GM12878 (cell line): ENCODE measurements at regions not wholly inside any gene's neighbourhood (a gene's known extent, or its start where the extent isn't known, plus 50 kb on each side); places are given as distances from the start of the nearest gene placed in this dataset.

ENCODE experiments used
- ATAC-seq: fragments of 200-7000 bp; cut with Tn5 transposase; 3 replicates; pipeline ENCODE4 v1.9.1; 2020; ENCODE audit warnings: mild to moderate bottlenecking, moderate library complexity
- BruUV-seq: library from RNA; stranded (reverse); fragments of 400-500 nt; replicated peaks from 2 replicates; lab custom pipeline; 2021; lab: Mats Ljungman, UMichigan
- CTCF ChIA-PET: fragments of 300-600 bp; sonication (Branson Sonifier 250); formaldehyde crosslinking; extraction: SDS; loops from one replicate; lab custom pipeline; 2021; ENCODE audit warnings: inconsistent platforms; lab: Yijun Ruan, JAX
- POLR2A ChIA-PET: fragments of 350-600 bp; formaldehyde crosslinking; extraction: SDS; loops from one replicate; lab custom pipeline; 2021; ENCODE audit warnings: inconsistent platforms; lab: Charles Lee
- RAD21 ChIA-PET: fragments of 300-600 bp; sonication (Branson Sonifier 250); formaldehyde crosslinking; loops from one replicate; lab custom pipeline; 2023; ENCODE audit warnings: antibody characterized with exemption; ENCODE audit not compliant: unreplicated experiment; lab: Charles Lee
- SMC1A ChIA-PET: fragments of 300-600 bp; sonication (Branson Sonifier 250); formaldehyde crosslinking; loops from one replicate; lab custom pipeline; 2023; ENCODE audit not compliant: unreplicated experiment, uncharacterized antibody; lab: Charles Lee
- DNase-seq: peaks from one replicate; pipeline ENCODE4 v3.0.0-alpha.2; 2011; ENCODE audit warnings: low read depth, low spot score
- FAIRE-seq: peaks from 3 replicates; lab custom pipeline; 2011; peaks lifted over from hg19 to GRCh38; lab: Jason Lieb, UNC
- H2AFZ ChIP-seq: 2 replicates; pipeline ENCODE4 v1.6.0; 2011; ENCODE audit warnings: low read depth, low read length, control low read depth; ENCODE audit not compliant: control insufficient read depth
- H3K27ac ChIP-seq: 2 replicates; pipeline ENCODE4 v1.5.1; 2011; ENCODE audit warnings: control low read depth; ENCODE audit not compliant: control insufficient read depth, insufficient read depth
- H3K27me3 ChIP-seq, 2 experiments: replicated peaks in 1 of 2; 2 replicates each; pipeline versions ENCODE4 v1.6.0 to v1.6.1; 2011; ENCODE audit warnings: low read length in 1 of 2; ENCODE audit not compliant: control insufficient read depth in 2 of 2, insufficient read depth in 2 of 2
- H3K36me3 ChIP-seq, 2 experiments: 2 replicates each; pipeline ENCODE4 v1.5.1; 2011; ENCODE audit warnings: low read length in 1 of 2; ENCODE audit not compliant: control insufficient read depth in 2 of 2, insufficient read depth in 2 of 2
- H3K4me1 ChIP-seq: 2 replicates; pipeline ENCODE4 v1.6.1; 2011; ENCODE audit warnings: mild to moderate bottlenecking, low read length, moderate library complexity, mixed read lengths; ENCODE audit not compliant: control insufficient read depth, insufficient read depth
- H3K4me2 ChIP-seq: 2 replicates; pipeline ENCODE4 v1.6.0; 2011; ENCODE audit warnings: control low read depth; ENCODE audit not compliant: control insufficient read depth, insufficient read depth
- H3K4me3 ChIP-seq: fragments of 200-600 bp; sonication (generic); 2 replicates; pipeline ENCODE4 v1.5.1; 2016
- H3K79me2 ChIP-seq: 2 replicates; pipeline ENCODE4 v1.6.0; 2011; ENCODE audit warnings: low read length; ENCODE audit not compliant: control insufficient read depth, insufficient read depth
- H3K9ac ChIP-seq: 2 replicates; pipeline ENCODE4 v1.8.0; 2011; ENCODE audit warnings: low read length, control low read depth, mixed read lengths; ENCODE audit not compliant: control insufficient read depth, insufficient read depth
- H3K9me3 ChIP-seq: replicated peaks from 3 replicates; pipeline ENCODE4 v1.5.1; 2011; ENCODE audit warnings: mild to moderate bottlenecking, low read length; ENCODE audit not compliant: control insufficient read depth, insufficient read depth
- H4K20me1 ChIP-seq: 2 replicates; pipeline ENCODE4 v1.6.0; 2011; ENCODE audit not compliant: control insufficient read depth, insufficient read depth
- CREB1 ChIP-seq: IDR thresholded peaks from 2 replicates; pipeline ENCODE4 v1.6.1; 2012; ENCODE audit warnings: low read depth, mild to moderate bottlenecking, inconsistent platforms
- HDAC2 ChIP-seq: fragments of 200-600 bp; sonication (generic); IDR thresholded peaks from 2 replicates; pipeline ENCODE4 v1.6.1; 2017
- NFYB ChIP-seq: IDR thresholded peaks from 2 replicates; pipeline ENCODE4 v1.6.1; 2011; ENCODE audit warnings: low read depth, mild to moderate bottlenecking, low read length, improper control_type of control experiment, moderate library complexity; ENCODE audit not compliant: insufficient read depth
- RB1 ChIP-seq: fragments of 450-650 bp; formaldehyde crosslinking; IDR thresholded peaks from 2 replicates; pipeline ENCODE4 v1.6.1; 2017; ENCODE audit warnings: mild to moderate bottlenecking, borderline replicate concordance
- SRF ChIP-seq, 2 experiments: IDR thresholded peaks; 2 replicates each; pipeline ENCODE4 v1.6.1; 2011; ENCODE audit warnings: low read depth in 2 of 2, low read length in 2 of 2, mild to moderate bottlenecking in 1 of 2, moderate library complexity in 1 of 2
- ZNF207 ChIP-seq: fragments of 450-650 bp; IDR thresholded peaks from 2 replicates; pipeline ENCODE4 v1.6.1; 2014; ENCODE audit warnings: antibody characterized with exemption, mild to moderate bottlenecking, borderline replicate concordance
- WGBS: methylation state at CpG from one replicate; pipeline ENCODE4 v1.1.6; 2016; ENCODE audit warnings: low lambda C conversion rate; ENCODE audit not compliant: insufficient replicate concordance, insufficient coverage; ENCODE audit errors: missing lambda C conversion rate; 5-methylcytosine and 5-hydroxymethylcytosine counted together
- in situ Hi-C: fragments of 300-500 bp; cut with MboI; formaldehyde crosslinking; loops from 9 replicates; pipeline ENCODE4 v1.14.3; 2018; ENCODE audit warnings: mixed read lengths
- intact Hi-C: fragments of 100-400 bp; cut with micrococcal nuclease; formaldehyde crosslinking; loops from one replicate; pipeline ENCODE4 v1.14.2; 2022; ENCODE audit not compliant: unreplicated experiment
- TF ChIP-seq, protein P1 (sequence below): fragments of 450-650 bp; IDR thresholded peaks from 2 replicates; pipeline ENCODE4 v1.6.1; 2017; ENCODE audit warnings: low read depth, mild to moderate bottlenecking, moderate library complexity

DNA sequence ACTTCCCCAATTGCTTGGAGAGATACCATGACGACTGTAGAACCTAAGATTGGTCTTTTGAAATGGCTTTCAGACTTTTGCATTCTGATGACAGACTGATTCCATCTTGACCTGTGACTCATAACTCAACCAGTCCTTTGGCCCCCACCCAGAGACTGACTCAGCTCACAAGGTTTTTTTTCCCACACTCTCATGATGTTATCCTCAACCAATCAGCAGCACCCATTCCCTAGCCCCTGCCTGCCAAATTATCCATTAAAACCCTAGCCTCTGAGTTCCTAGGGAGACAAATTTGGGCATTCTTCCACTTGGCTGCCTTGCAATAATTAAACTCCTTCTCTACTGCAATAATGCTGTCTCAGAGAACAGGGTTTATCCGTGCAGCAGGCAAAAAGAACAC, 1263.3 kb upstream of the CDH9 start:
- Histone ChIP-seq H3K79me2 (no peaks in the 10 kb centered on the region), H3K4me3 (no peak overlapping the region), H3K27ac (no peak overlapping the region), H3K27me3 (no peaks in the 10 kb centered on the region; a peak in 1 of 4 replicates), H3K9ac (no peak overlapping the region), H4K20me1 (no peaks in the 10 kb centered on the region), H3K4me1 (no peaks in the 10 kb centered on the region), H3K36me3 (no peaks in the 10 kb centered on the region), H3K9me3 (no peaks in the 10 kb centered on the region), H3K4me2 (no peak overlapping the region), H2AFZ (no peak overlapping the region)
- ChIA-PET RAD21 (no interaction called here), SMC1A (interaction anchor here (0.7 kb wide), 1 partner anchor 11 kb away, joined by 3 read pairs; no protein-coding TSS in a partner anchor), CTCF (no interaction called here), POLR2A (no interaction called here)
- BruUV-seq = no TSS peak
- intact Hi-C loops (no loop called here), in situ Hi-C loops (no loop called here)
- WGBS = 0% methylated on average over 2 of the region's 2 CpGs
- FAIRE-seq (no peak), ATAC-seq (no peak), DNase-seq (no peak)
- TF ChIP-seq, protein P1, sequence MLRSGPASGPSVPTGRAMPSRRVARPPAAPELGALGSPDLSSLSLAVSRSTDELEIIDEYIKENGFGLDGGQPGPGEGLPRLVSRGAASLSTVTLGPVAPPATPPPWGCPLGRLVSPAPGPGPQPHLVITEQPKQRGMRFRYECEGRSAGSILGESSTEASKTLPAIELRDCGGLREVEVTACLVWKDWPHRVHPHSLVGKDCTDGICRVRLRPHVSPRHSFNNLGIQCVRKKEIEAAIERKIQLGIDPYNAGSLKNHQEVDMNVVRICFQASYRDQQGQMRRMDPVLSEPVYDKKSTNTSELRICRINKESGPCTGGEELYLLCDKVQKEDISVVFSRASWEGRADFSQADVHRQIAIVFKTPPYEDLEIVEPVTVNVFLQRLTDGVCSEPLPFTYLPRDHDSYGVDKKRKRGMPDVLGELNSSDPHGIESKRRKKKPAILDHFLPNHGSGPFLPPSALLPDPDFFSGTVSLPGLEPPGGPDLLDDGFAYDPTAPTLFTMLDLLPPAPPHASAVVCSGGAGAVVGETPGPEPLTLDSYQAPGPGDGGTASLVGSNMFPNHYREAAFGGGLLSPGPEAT = no peak
- TF ChIP-seq HDAC2 (no peak), ZNF207 (no peak), RB1 (no peak), CREB1 (no peak), NFYB (no peak), SRF (IDR thresholded peaks at IDR 0.05; ENCODE audit: low read depth in 2 of 2, low read length in 2 of 2) (no peak)
